ENCODE measurements at regions not wholly inside any gene's neighbourhood (a gene's known extent, or its start where the extent isn't known, plus 50 kb on each side); places are given as distances from the start of the nearest gene placed in this dataset.

DNA sequence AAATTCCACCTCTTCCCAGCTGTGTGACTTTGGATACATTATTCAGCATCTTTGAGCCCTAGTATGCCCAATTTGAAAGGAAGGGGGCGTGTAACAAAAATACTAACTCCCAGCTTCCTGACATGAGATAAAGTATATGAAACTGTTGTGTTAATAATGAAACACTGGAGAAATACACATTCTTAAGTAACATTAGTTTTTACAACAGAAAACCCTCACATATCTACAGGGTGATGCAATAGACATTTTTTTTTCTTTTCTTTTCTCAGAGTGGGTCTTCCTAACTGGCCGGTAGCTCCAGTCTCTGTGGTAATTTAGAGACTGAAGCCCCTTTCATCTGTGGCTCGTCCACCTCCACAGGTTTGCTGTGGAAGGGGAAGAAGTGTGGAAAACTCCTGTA lies 79.5 kb downstream of the CD83 start:
- intact Hi-C loops (cut with DNase I; ENCODE audit: low total_unique reads) (no loop called here), in situ Hi-C loops (cut with MboI; ENCODE audit: low sequenced_read_pairs in 4 of 4) (no loop called here)
- Histone ChIP-seq H3K27ac (no peak overlapping the region), H3K36me3 (no peaks in the 10 kb centered on the region), H3K4me1 (no peaks in the 10 kb centered on the region), H3K4me3 (no peak overlapping the region), H3K27me3 (no peaks in the 10 kb centered on the region), H3K9me3 (no peaks in the 10 kb centered on the region)
- DNase-seq (no peak), ATAC-seq (no peak)
- TF ChIP-seq, protein P1, sequence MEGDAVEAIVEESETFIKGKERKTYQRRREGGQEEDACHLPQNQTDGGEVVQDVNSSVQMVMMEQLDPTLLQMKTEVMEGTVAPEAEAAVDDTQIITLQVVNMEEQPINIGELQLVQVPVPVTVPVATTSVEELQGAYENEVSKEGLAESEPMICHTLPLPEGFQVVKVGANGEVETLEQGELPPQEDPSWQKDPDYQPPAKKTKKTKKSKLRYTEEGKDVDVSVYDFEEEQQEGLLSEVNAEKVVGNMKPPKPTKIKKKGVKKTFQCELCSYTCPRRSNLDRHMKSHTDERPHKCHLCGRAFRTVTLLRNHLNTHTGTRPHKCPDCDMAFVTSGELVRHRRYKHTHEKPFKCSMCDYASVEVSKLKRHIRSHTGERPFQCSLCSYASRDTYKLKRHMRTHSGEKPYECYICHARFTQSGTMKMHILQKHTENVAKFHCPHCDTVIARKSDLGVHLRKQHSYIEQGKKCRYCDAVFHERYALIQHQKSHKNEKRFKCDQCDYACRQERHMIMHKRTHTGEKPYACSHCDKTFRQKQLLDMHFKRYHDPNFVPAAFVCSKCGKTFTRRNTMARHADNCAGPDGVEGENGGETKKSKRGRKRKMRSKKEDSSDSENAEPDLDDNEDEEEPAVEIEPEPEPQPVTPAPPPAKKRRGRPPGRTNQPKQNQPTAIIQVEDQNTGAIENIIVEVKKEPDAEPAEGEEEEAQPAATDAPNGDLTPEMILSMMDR (IDR thresholded peaks at IDR 0.05 in 4 of 5, conservative IDR thresholded peaks at IDR 0.05 in 1 of 5) = no peak
- TF ChIP-seq POLR2A (IDR thresholded peaks at IDR 0.05) = no peak

DNA sequence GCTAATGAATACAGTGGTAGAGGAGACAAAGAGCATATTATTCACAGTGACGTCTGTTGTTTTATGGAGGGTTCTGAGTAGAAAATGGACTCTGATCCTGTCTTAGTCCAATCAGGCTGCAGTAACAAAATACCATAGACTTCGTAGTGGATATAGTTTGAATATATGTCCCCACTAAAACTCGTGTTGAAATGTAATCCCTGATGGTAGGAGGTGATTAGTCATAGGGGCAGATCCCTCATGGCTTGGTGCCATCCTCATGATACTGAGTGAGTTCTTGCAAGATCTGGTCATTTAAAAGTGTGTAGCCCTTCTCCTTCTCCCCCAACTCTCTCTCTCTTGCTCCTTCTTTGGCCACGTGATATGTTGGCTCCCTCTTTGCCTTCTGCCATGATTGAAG lies 82.5 kb downstream of the CD83 start:
- intact Hi-C loops (cut with DNase I; ENCODE audit: low total_unique reads) = no loop called here
- Histone ChIP-seq H3K27me3 (no peaks in the 10 kb centered on the region), H3K4me1 (no peaks in the 10 kb centered on the region), H3K36me3 (no peaks in the 10 kb centered on the region), H3K4me3 (no peak overlapping the region), H3K9me3 (no peaks in the 10 kb centered on the region), H3K27ac (no peak overlapping the region)
- TF ChIP-seq, protein P1 (IDR thresholded peaks at IDR 0.05 in 4 of 5, conservative IDR thresholded peaks at IDR 0.05 in 1 of 5) = no peak
- TF ChIP-seq POLR2A (IDR thresholded peaks at IDR 0.05) = no peak
- DNase-seq = no peak
- in situ Hi-C loops (cut with MboI; ENCODE audit: low sequenced_read_pairs in 4 of 4) = loop anchor here (10.0 to 25.0 kb wide), 7 partner anchors 1037 to 1437 kb away; partner anchors contain the start of gene JARID2 (in 3 of the 4)
- no peak for ATAC-seq

DNA sequence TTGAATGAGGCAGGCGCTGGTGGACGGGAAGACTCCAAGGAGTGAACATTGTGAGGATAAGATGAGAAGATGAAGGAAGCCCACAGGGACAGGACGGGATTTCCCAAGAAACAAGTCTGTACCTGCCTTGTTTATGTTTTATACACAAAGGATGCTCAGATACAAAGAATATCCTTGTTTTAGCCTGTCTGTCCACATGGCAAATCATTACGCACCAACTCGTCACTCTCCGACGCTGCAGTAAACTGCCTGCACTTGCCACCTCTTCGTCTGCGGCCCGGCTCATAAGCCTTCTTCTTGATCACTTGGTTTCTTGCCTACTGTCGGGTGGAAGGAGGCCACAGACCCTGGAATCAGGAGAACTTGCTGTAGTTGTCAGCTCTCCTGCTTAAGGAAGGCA lies 85.4 kb downstream of the CD83 start:
- Histone ChIP-seq H3K9me3 (no peaks in the 10 kb centered on the region), H3K27ac (no peak overlapping the region), H3K36me3 (no peaks in the 10 kb centered on the region), H3K4me1 (no peaks in the 10 kb centered on the region), H3K27me3 (no peaks in the 10 kb centered on the region), H3K4me3 (no peak overlapping the region)
- DNase-seq (no peak), ATAC-seq (no peak)
- intact Hi-C loops (cut with DNase I; ENCODE audit: low total_unique reads) = no loop called here
- in situ Hi-C loops (cut with MboI; ENCODE audit: low sequenced_read_pairs in 4 of 4) = loop anchor here (10.0 to 25.0 kb wide), 7 partner anchors 1034 to 1434 kb away; partner anchors contain the start of gene JARID2 (in 3 of the 4)
- TF ChIP-seq, protein P1 (IDR thresholded peaks at IDR 0.05 in 4 of 5, conservative IDR thresholded peaks at IDR 0.05 in 1 of 5) = no peak
- no peak for TF ChIP-seq POLR2A (IDR thresholded peaks at IDR 0.05)

DNA sequence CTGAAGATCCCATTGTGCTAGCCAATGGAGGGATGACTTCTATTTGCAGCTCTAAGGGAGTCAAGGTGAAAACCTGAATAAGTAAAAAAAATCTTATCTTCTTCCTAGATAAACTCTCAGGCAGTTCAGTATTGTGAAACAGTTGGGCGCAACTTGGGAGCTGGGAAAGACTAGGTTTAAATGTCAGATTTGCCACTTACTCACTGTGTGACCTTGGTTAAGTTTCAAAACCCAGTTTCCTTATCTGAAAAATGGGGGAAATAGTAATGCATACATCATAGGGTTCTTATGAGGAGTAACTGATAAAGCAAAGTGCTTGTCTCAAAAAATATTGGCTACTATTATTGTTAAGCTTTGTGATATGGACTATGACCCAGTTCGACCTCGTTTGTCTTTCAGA lies 88.8 kb downstream of the CD83 start:
- Histone ChIP-seq H3K4me3 (no peak overlapping the region), H3K36me3 (no peaks in the 10 kb centered on the region), H3K9me3 (no peaks in the 10 kb centered on the region), H3K27ac (no peak overlapping the region), H3K4me1 (peaks cover 5 to 7% of the 10 kb centered on the region in 2 donors), H3K27me3 (no peaks in the 10 kb centered on the region)
- ATAC-seq (no peak), DNase-seq (no peak)
- TF ChIP-seq, protein P1 (IDR thresholded peaks at IDR 0.05 in 4 of 5, conservative IDR thresholded peaks at IDR 0.05 in 1 of 5) = no peak
- TF ChIP-seq POLR2A (IDR thresholded peaks at IDR 0.05) = no peak
- intact Hi-C loops (cut with DNase I; ENCODE audit: low total_unique reads) (no loop called here), in situ Hi-C loops (cut with MboI; ENCODE audit: low sequenced_read_pairs in 4 of 4) (loop anchor here (10.0 to 25.0 kb wide), 7 partner anchors 1031 to 1431 kb away; partner anchors contain the start of gene JARID2 (in 3 of the 4))

DNA sequence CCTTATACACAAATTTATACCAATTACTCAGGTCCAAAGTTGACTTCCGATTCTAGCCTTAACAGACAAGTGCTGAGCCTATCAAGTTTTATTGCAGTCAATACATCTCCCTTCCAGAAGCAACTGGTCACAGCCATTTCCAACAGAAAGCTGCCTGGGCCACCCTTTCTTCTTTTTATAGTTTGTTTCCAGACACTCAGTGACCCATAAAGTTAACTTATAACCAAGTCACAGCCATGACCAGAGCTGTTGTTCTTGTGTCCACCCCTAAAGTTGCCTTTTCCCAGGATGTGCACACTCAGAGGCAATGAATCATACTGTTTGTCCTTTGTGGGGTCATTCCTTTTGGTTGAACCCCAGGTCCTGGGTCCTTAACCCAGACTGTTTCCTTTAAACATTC lies 89.9 kb downstream of the CD83 start:
- ATAC-seq = no peak
- in situ Hi-C loops (cut with MboI; ENCODE audit: low sequenced_read_pairs in 4 of 4) = loop anchor here (10.0 to 25.0 kb wide), 7 partner anchors 1030 to 1430 kb away; partner anchors contain the start of gene JARID2 (in 3 of the 4)
- no peaks in the 10 kb centered on the region for H3K36me3 ChIP-seq
- peaks cover 12% of the 10 kb centered on the region in 2 donors for H3K4me1 ChIP-seq
- no peaks in the 10 kb centered on the region for H3K9me3 ChIP-seq
- H3K4me3 ChIP-seq = no peak overlapping the region
- intact Hi-C loops (cut with DNase I; ENCODE audit: low total_unique reads) = no loop called here
- no peaks in the 10 kb centered on the region for H3K27me3 ChIP-seq
- TF ChIP-seq, protein P1 (IDR thresholded peaks at IDR 0.05 in 4 of 5, conservative IDR thresholded peaks at IDR 0.05 in 1 of 5) = no peak
- TF ChIP-seq POLR2A (IDR thresholded peaks at IDR 0.05) = no peak
- no peak overlapping the region for H3K27ac ChIP-seq
- no peak for DNase-seq
